HUES64 (cell line): ENCODE measurements at regions not wholly inside any gene's neighbourhood (a gene's known extent, or its start where the extent isn't known, plus 50 kb on each side); places are given as distances from the start of the nearest gene placed in this dataset.

Experiments
- H3K27ac ChIP-seq: 2 replicates; pipeline ENCODE4 v1.7.0; 2013; ENCODE audit warnings: low read depth, low read length, inconsistent platforms
- H3K27me3 ChIP-seq: 2 replicates; pipeline ENCODE4 v1.6.1; 2013; ENCODE audit warnings: mild to moderate bottlenecking, low read length; ENCODE audit not compliant: insufficient read depth
- H3K36me3 ChIP-seq: 2 replicates; pipeline ENCODE4 v1.6.1; 2013; ENCODE audit warnings: mild to moderate bottlenecking, low read length; ENCODE audit not compliant: insufficient read depth
- H3K4me1 ChIP-seq: 2 replicates; pipeline ENCODE4 v1.6.1; 2013; ENCODE audit warnings: mild to moderate bottlenecking, low read length, moderate library complexity; ENCODE audit not compliant: insufficient read depth
- H3K4me3 ChIP-seq: 2 replicates; pipeline ENCODE4 v1.5.1; 2013; ENCODE audit warnings: mild to moderate bottlenecking, low read length, moderate library complexity
- H3K9ac ChIP-seq: 2 replicates; pipeline ENCODE4 v1.6.1; 2013; ENCODE audit warnings: mild to moderate bottlenecking, low read depth, low read length
- H3K9me3 ChIP-seq: 2 replicates; pipeline ENCODE4 v1.6.1; 2013; ENCODE audit warnings: low read depth, low read length; ENCODE audit not compliant: insufficient read depth
- WGBS: fragments of 150-250, 120-280 bp; methylation state at CpG from one replicate; pipeline ENCODE4 v1.1.7; 2013; ENCODE audit warnings: missing lambda C conversion rate; 5-methylcytosine and 5-hydroxymethylcytosine counted together

- peaks cover 5% of the 10 kb centered on the region; the same call in 1 of the 2 replicates for H3K4me1 ChIP-seq
- H3K36me3 ChIP-seq, result no peaks in the 10 kb centered on the region
- WGBS, result 74% methylated on average over 6 of the region's 6 CpGs
- H3K4me3 ChIP-seq, result no peak overlapping the region
- no peak overlapping the region for H3K9ac ChIP-seq
- no peak overlapping the region for H3K27ac ChIP-seq
- no peaks in the 10 kb centered on the region for H3K9me3 ChIP-seq
- H3K27me3 ChIP-seq, result no peaks in the 10 kb centered on the region
Observed at GRCh38 chr9:786405-786804, 55.1 kb upstream of the DMRT1 start.

- Histone ChIP-seq H3K4me3 (no peak overlapping the region), H3K36me3 (no peaks in the 10 kb centered on the region), H3K9me3 (no peaks in the 10 kb centered on the region), H3K9ac (no peak overlapping the region), H3K4me1 (no peaks in the 10 kb centered on the region), H3K27ac (no peak overlapping the region), H3K27me3 (no peaks in the 10 kb centered on the region)
- WGBS, result 98% methylated on average over 6 of the region's 6 CpGs
Observed at GRCh38 chr9:788777-789176, 52.7 kb upstream of the DMRT1 start.
